Stimulated activated CD4-positive, alpha-beta T cell treated with anti-CD3 and anti-CD28 coated beads, Interleukin-1b, Interleukin-23, amount 100 ng/mL, for 4 hours (primary cell): ENCODE measurements at regions not wholly inside any gene's neighbourhood (a gene's known extent, or its start where the extent isn't known, plus 50 kb on each side); places are given as distances from the start of the nearest gene placed in this dataset.

Source experiments
- DNase-seq, 2 donors: peaks; one replicate each; pipeline ENCODE4 v3.0.0-alpha.2; 2020; ENCODE audit warnings: low read depth in 2 of 2

- no peak for DNase-seq
Observed at GRCh38 chr9:118938581-118938980, 430.7 kb downstream of the BRINP1 start.

GRCh38 chr9:118940473-118940872 is 428.8 kb downstream of the BRINP1 start:
- no peak for DNase-seq

DNA sequence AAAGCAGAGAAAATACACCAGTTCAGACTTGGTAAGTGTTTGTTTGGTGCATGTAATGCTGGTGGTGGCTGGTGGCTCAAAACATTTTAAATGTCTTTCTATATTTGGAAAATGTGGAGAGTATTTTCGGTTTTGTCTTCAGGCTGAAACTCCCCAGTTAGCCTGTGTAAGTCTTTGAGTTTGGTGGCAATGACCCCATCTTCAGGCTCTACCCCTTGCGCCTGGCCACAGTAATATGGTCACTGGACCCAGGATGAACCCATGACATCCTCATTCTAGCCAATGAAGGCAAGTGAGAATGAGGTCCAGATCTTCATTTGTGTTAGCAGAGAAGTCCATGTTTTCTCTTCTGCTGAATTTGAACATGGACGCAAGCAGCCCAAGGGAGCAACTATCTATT is 422.6 kb downstream of the BRINP1 start:
- DNase-seq: no peak

GRCh38 chr9:118954857-118955256 is 414.4 kb downstream of the BRINP1 start:
- no peak for DNase-seq

DNA sequence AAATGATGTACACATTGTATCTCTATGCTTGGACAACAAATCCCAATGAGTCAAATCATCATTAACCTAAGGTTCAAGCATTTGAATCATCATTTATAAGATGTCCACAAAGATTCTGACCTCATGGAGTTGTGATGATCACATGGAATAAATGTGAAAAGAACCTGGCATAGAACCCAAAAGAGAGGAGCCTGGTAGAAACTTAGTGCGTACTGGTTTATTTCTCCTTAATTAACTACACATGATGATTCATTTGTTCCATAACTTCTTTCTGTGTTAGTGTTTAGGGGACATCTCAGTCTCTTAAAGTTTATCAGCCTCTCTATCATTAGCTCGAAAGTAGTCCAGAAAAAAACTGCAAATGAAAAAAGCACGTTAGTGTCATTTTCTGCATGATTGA is 411.6 kb downstream of the BRINP1 start:
- DNase-seq: no peak

DNA sequence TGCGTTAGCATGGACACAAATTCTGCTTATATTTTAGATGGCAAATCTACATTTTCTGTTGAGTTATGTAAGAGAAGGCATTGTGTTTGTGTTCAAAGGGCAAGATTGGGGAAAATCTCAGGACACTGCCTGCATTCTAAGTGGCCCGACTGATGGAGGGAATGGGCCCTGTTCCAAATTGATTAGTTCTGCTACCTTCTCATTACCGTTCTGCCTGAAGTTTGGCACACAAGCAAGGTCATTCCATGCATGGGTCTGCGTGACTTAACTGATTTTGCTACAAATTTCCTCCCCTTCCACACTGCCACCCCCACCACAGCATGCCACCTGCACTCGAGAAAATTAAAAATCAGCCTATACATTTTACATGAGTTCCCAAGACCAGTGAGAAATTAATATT is 409.9 kb downstream of the BRINP1 start:
- DNase-seq: no peak

DNA sequence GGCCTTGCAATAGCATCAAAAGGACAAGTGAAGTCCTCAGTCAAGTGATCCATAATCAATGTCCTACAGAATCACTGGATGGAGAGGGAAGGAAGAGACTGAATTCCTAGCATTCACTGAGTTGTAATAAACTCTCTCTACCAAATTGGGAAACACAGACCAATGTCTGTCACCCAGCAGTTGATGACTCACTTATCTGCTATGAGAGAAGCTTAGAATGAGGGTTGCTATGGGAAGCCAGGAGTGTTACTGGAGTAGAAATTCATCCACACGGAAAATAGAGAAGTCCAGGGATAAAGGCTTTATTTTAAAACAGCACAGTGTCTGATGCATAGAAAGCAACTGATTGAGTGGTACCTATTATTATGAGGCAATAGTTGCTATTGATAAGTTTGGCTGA is 407.4 kb downstream of the BRINP1 start:
- no peak for DNase-seq

GRCh38 chr9:118962426-118962825 is 406.8 kb downstream of the BRINP1 start:
- no peak for DNase-seq

DNA sequence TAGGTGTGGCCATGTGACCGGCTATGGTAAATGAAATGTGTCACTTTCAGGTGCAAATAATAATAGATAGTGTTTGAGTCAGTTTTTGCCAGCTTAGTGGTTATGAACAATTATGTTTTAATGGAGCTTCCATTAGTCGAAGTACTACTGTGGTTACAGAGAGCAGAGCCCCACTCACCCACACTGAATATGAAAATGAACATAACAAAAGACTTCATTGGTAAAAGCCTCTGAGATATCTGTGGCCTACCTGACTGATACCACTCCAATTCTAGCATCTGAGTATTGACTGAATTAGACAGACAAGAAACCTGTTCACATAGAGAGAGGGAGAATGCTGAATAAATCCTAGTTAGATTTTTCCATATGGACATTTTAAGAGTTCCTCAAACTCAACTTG is 405.6 kb downstream of the BRINP1 start:
- no peak for DNase-seq

DNA sequence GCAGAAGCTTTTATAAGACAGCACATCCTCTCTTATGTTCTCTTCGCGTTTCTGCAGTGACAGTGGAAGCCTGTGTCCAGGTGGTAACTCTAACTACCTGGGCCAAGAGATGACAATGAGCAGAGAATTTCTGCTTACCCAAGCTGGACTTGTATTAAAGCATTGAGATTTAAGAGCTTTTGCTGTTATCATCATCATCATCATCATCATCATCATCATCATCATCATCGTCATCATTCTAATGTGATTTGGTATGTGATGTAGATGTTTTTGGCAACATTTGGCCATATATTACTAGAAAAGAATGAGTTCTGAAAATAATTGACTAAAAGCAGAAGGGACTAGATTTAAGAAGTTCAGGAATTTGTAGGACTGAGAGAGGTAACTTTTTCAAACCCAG is 401.3 kb downstream of the BRINP1 start:
- DNase-seq: no peak

- no peak for DNase-seq
Observed at GRCh38 chr9:118975736-118976135, 393.5 kb downstream of the BRINP1 start.

GRCh38 chr9:118976160-118976559 is 393.1 kb downstream of the BRINP1 start:
- no peak for DNase-seq

GRCh38 chr9:118984607-118985006 is 384.6 kb downstream of the BRINP1 start:
- no peak for DNase-seq

DNA sequence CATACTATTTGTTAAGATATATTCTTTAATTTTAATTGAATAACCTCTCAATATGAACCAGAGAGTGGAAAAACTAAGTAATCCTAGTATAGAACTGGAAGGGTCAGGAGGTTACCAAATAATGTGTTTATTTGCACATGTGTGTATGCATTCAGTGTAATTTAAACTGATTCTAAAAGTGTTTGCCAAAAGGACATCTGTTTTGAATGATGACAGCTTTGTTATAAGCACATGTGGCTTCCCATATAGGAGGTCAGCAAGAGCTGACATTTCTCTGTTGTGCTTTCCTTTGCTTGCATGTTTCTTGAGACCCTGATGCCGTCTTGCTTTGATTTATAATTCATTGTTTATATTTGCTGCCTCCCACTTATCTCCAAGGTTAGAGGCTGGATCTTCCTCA is 383.4 kb downstream of the BRINP1 start:
- no peak for DNase-seq

DNA sequence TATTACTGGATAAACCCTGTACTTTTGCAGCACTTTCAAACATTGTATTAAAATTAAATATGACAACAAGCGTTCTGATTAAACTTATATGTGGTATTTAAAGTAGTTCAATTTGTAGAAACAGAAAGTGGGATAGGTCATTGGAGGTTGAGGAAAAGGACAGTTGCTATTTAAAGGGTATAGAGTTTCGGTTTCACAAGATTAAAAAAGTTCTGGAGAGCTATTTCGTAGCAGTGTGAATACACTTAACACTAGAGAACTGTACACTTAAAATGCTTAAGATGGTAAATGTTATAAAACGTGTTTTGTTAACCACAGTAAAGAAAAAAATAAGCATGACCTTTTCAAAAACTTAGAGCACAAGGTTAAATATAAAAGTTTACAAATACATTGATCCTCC is 382.1 kb downstream of the BRINP1 start:
- DNase-seq: no peak

GRCh38 chr9:118990949-118991348 is 378.3 kb downstream of the BRINP1 start:
- DNase-seq: no peak

DNA sequence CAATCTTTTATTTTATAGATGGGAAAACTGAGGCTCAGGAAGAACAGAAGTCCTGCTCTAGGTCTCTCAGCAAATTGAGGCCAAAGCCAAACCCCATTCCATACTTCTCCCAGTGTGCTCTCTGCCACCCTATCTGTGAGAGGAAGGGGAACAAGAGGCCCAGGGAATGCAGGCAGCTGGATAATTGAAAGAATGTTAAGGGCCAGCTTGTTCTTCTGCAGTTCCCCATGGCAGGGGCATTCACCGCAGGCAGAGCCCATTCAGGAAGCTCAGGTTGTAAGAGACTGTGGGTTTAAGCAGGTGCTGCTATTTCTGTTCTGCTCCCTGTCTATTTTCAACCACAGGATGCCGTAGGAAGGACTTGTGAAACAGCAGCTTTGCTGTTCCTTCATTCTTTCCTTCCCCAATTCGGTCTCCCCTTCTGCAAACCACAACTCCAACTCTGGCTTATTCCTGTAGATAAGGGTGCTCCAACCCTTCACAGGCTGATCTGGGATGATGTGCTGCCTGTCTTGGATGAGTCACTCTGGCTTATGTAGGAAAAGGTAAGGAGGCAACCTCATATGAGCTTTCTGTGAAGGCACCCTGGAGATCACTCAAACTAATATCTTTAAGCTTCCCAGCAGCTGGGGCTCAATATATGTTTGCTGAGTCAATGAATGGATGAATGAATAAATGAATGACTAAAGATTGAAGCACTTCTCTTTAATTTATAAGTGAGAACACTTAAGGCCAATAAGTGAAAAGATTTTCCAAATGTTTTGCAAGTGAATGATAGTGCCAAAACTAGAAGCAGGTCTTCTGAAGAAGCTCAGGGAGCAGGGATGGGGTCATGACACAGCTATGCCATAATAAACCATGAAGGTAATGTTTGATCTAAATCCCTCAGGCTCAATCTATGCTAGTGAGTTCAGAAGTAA is 377.6 kb downstream of the BRINP1 start:
- no peak for DNase-seq

GRCh38 chr9:118992813-118993794 is 376.1 kb downstream of the BRINP1 start:
- DNase-seq: no peak

GRCh38 chr9:118993965-118994364 is 375.3 kb downstream of the BRINP1 start:
- DNase-seq: no peak

- no peak for DNase-seq
Observed at GRCh38 chr9:119002491-119002890, 366.7 kb downstream of the BRINP1 start.

DNA sequence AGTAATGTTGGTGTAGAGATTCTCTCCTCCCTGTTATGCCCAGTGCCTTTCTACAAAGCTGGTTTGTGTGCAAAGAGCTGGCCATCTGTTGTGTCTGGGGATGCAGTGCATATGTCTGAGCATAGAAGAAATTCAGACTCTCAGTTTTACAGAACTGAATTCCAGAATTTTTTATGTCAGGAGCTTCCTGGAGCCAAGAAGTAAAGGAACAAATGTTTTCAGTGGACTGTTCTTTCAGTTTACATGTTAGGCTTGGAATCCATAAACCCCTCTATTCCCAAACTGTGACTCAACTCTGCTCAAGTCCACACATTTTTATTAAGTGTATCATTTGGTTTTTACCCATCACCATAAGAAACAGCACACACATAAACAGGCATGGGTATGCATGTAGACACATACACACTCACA is 366.0 kb downstream of the BRINP1 start:
- DNase-seq: no peak

DNA sequence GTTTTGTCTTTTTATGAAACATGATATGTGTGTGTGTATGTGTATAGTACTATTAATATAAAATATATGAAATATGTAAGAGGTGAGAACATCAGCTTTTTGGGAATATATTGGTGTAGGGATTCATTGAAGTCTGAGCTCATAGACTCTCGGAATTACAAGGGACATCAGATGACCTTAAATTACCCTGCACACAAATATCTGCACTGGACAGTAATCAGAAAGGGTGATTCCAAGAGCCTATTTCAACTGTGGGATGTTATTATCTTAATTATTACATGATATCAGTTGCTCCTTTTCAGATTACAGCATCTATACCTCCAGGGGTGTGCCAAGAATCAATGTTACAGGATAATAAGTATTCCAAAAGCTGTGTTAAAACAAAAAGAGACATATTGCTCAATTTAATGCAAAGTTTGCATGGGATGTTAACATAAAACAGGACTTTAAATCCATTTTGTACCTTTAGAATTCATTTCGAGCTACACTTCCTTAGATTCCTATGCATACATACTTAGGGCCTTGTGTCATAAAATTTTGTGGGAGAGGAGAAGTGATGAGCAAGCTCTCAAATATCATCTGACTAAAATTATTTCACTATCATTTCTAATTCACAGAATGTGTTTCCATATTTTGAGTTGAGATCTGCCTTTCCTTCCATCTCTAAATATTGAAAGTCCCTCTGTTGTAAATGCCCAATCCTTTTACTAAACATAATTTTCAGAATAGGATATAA is 365.2 kb downstream of the BRINP1 start:
- DNase-seq: no peak
